Upper lobe of left lung (tissue), 6 donors: ENCODE measurements at regions not wholly inside any gene's neighbourhood (a gene's known extent, or its start where the extent isn't known, plus 50 kb on each side); places are given as distances from the start of the nearest gene placed in this dataset.

Experiments
- ATAC-seq, 2 donors: fragments of 200-7000 bp; cut with Tn5 transposase; one replicate each; pipeline ENCODE4 v1.9.1; 2022; ENCODE audit warnings: mild to moderate bottlenecking in 2 of 2, moderate library complexity in 2 of 2; ENCODE audit not compliant: low FRiP score in 2 of 2
- DNase-seq, 2 donors: peaks; one replicate each; pipeline ENCODE4 v3.0.0-alpha.2; 2019 to 2020
- H3K27ac ChIP-seq, 4 donors: fragments of 200-600 bp; sonication (generic); one replicate each; pipeline ENCODE4 v1.5.1; 2016 to 2019
- H3K27me3 ChIP-seq, 4 donors: fragments of 200-600 bp; sonication (generic); one replicate each; pipeline ENCODE4 v1.5.1; 2017 to 2019
- H3K36me3 ChIP-seq, 4 donors: fragments of 200-600 bp; sonication (generic); one replicate each; pipeline ENCODE4 v1.5.1; 2016 to 2019
- H3K4me1 ChIP-seq, 4 donors: fragments of 200-600 bp; sonication (generic); one replicate each; pipeline ENCODE4 v1.5.1; 2018 to 2019
- H3K4me3 ChIP-seq, 4 donors: fragments of 200-600 bp; sonication (generic); one replicate each; pipeline ENCODE4 v1.5.1; 2017 to 2019; ENCODE audit warnings: mild to moderate bottlenecking in 2 of 4, moderate library complexity in 1 of 4
- H3K9me3 ChIP-seq, 4 donors: fragments of 200-600 bp; sonication (generic); one replicate each; pipeline ENCODE4 v1.5.1; 2018 to 2019
- EP300 ChIP-seq, 4 donors: sonication (generic); formaldehyde crosslinking; IDR thresholded peaks; one replicate each; pipeline ENCODE4 v1.5.1; 2017; ENCODE audit warnings: antibody characterized with exemption in 4 of 4, control low read depth in 2 of 4
- POLR2A ChIP-seq, 4 donors: fragments of 450-650 bp; IDR thresholded peaks; one replicate each; pipeline ENCODE4 v1.5.1; 2016 to 2017; ENCODE audit warnings: antibody characterized with exemption in 4 of 4, mild to moderate bottlenecking in 2 of 4
- POLR2AphosphoS5 ChIP-seq, 2 donors: sonication (generic); formaldehyde crosslinking; IDR thresholded peaks; one replicate each; pipeline ENCODE4 v1.5.1; 2017; ENCODE audit warnings: antibody characterized with exemption in 2 of 2
- WGBS, 2 donors: methylation state at CpG; one replicate each; pipeline ENCODE4 v1.1.5; 2017 to 2018; 5-methylcytosine and 5-hydroxymethylcytosine counted together
- small RNA-seq, 4 donors: library from RNA; depleted of rRNA; stranded (forward); fragments of <200 nt; gene quantifications; one replicate each; pipeline ENCODE3, GENCODE V24; 2016
- TF ChIP-seq, protein P1 (sequence below), 6 experiments: fragments of 450-650 bp in 4 of 6; fragments of 200-600 bp in 2 of 6; sonication (generic) in 2 of 6; IDR thresholded peaks; one replicate each; pipeline ENCODE4 v1.5.1; 2016 to 2019; ENCODE audit warnings: antibody characterized with exemption in 6 of 6
- donor health status: DM: no; HTN: no; CAD: no; lungs with moderate emphysema.
- donor health status: DM: no; HTN: yes; CAD: no; lungs with severe emphysema.

DNA sequence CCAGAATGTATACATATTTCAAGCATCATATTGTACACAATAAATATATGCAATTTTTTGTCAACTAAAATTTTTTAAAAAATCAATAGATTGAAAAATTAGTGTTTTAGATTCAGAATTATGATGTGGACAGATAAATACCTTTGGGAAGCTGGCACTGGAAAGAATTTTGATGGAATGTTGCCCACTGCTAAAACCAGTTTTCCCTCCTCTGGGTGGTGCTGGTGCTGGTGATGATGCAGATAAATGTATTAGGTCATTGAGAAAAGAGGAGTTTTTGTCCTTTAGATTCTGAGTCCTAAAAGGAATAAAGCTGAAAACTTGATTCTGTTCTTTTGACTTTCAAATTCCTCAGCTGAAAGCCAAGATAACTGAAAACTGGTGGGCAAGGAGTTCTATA lies 56.0 kb upstream of the SUCLG2 start:
- Histone ChIP-seq H3K4me3 (no peak overlapping the region), H3K9me3 (no peaks in the 10 kb centered on the region), H3K27me3 (no peaks in the 10 kb centered on the region), H3K36me3 (no peaks in the 10 kb centered on the region), H3K4me1 (no peaks in the 10 kb centered on the region), H3K27ac (no peak overlapping the region)
- no peak for ATAC-seq
- TF ChIP-seq, protein P1, sequence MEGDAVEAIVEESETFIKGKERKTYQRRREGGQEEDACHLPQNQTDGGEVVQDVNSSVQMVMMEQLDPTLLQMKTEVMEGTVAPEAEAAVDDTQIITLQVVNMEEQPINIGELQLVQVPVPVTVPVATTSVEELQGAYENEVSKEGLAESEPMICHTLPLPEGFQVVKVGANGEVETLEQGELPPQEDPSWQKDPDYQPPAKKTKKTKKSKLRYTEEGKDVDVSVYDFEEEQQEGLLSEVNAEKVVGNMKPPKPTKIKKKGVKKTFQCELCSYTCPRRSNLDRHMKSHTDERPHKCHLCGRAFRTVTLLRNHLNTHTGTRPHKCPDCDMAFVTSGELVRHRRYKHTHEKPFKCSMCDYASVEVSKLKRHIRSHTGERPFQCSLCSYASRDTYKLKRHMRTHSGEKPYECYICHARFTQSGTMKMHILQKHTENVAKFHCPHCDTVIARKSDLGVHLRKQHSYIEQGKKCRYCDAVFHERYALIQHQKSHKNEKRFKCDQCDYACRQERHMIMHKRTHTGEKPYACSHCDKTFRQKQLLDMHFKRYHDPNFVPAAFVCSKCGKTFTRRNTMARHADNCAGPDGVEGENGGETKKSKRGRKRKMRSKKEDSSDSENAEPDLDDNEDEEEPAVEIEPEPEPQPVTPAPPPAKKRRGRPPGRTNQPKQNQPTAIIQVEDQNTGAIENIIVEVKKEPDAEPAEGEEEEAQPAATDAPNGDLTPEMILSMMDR (IDR thresholded peaks at IDR 0.05): no peak
- no peak for TF ChIP-seq POLR2A (IDR thresholded peaks at IDR 0.05)
- no peak for TF ChIP-seq EP300 (IDR thresholded peaks at IDR 0.05)
- TF ChIP-seq POLR2AphosphoS5 (IDR thresholded peaks at IDR 0.05): no peak
- no peak for DNase-seq

DNA sequence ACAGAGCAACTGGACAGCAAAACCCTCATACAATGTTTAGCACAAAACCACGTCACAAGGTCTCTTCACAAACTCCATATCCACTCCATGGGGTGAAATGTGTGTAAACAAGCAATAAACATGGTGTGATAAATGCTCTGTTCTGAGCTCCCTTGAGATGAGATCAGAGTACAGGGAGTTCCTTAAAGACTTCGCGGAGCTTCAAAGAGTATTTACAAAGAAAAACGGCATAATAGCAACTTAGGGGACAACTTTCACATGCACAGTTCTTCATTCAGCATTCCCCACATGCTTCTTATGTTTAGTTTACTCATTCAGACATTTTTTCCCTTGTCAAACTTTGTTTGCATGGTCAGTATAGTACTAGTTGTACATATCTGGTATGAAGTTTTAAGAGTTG lies 52.5 kb upstream of the SUCLG2 start:
- Histone ChIP-seq H3K4me1 (no peaks in the 10 kb centered on the region), H3K36me3 (no peaks in the 10 kb centered on the region), H3K27me3 (no peaks in the 10 kb centered on the region), H3K9me3 (no peaks in the 10 kb centered on the region), H3K4me3 (no peak overlapping the region), H3K27ac (no peak overlapping the region)
- no peak for DNase-seq
- WGBS, 2 donors: 52 to 56% methylated on average over 4 of the region's 4 CpGs
- ATAC-seq: no peak
- TF ChIP-seq EP300 (IDR thresholded peaks at IDR 0.05): no peak
- TF ChIP-seq POLR2A (IDR thresholded peaks at IDR 0.05): no peak
- no peak for TF ChIP-seq POLR2AphosphoS5 (IDR thresholded peaks at IDR 0.05)

DNA sequence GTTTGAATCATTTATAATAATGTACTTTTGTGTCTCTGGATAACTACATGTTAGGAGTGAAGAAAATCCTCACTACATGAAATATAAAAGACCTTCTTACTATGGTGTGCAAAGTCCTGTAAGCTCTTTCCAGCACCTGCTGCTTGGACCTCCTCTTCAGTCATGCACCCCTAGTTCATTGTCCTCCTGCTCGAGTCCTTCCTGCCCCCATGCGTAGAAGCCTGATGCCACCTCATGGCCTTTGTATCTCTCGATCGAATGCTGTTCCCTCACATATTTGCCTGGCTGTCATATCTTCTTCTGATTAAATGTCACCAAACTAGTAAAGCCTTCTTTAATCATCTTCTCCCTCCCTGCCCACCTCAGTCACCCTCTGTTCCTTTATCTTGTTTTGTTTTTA lies 49.9 kb upstream of the SUCLG2 start:
- H3K36me3 ChIP-seq: no peaks in the 10 kb centered on the region
- DNase-seq (no peak), ATAC-seq (no peak)
- H3K27me3 ChIP-seq: no peaks in the 10 kb centered on the region
- H3K9me3 ChIP-seq: no peaks in the 10 kb centered on the region
- TF ChIP-seq, protein P1 (IDR thresholded peaks at IDR 0.05): no peak
- TF ChIP-seq POLR2A (IDR thresholded peaks at IDR 0.05) (no peak), EP300 (IDR thresholded peaks at IDR 0.05) (no peak), POLR2AphosphoS5 (IDR thresholded peaks at IDR 0.05) (no peak)
- H3K27ac ChIP-seq: no peak overlapping the region
- no peaks in the 10 kb centered on the region for H3K4me1 ChIP-seq
- WGBS, 2 donors: 81 to 86% methylated on average over 4 of the region's 4 CpGs
- H3K4me3 ChIP-seq: no peak overlapping the region

Small RNAs in the stretch of these regions (small RNA-seq; reads per million reads assigned to genes)
- gene AC107626.1: 0 reads per million in 4 donors
